ENCODE measurements at regions not wholly inside any gene's neighbourhood (a gene's known extent, or its start where the extent isn't known, plus 50 kb on each side); places are given as distances from the start of the nearest gene placed in this dataset.

GRCh38 chr3:6089780-6090179 is 771.1 kb upstream of the GRM7 start:
- no peak for TF ChIP-seq CTCF (conservative IDR thresholded peaks at IDR 0.05; ENCODE audit: low read length)
- no peak for TF ChIP-seq EZH2phosphoT487 (IDR thresholded peaks at IDR 0.05; ENCODE audit: borderline replicate concordance, low read depth, low read length)

Data from OCI-LY7 (cell line).